ENCODE measurements at regions not wholly inside any gene's neighbourhood (a gene's known extent, or its start where the extent isn't known, plus 50 kb on each side); places are given as distances from the start of the nearest gene placed in this dataset.

GRCh38 chr6:140559458-140559857 is 1185.0 kb upstream of the CITED2 start:
- H3K36me3 Mint-ChIP-seq, result no peaks in the 10 kb centered on the region
- no peaks in the 10 kb centered on the region for H3K4me1 Mint-ChIP-seq
- no peaks in the 10 kb centered on the region for H3K36me3 ChIP-seq (ENCODE audit: control insufficient read depth in 2 of 2, extremely low read depth in 1 of 2, insufficient read depth in 1 of 2, low read length in 1 of 2)
- no peak for DNase-seq
- ChIA-PET CTCF (no interaction called here), POLR2A (no interaction called here)
- no peak overlapping the region for H3K4me3 Mint-ChIP-seq
- H3K4me3 ChIP-seq (ENCODE audit: control insufficient read depth in 1 of 2, extremely low read depth in 1 of 2, low read length in 1 of 2), result no peak overlapping the region
- no peaks in the 10 kb centered on the region for H3K27me3 ChIP-seq (replicated peaks in 1 of 2; ENCODE audit: control insufficient read depth in 2 of 2, extremely low read depth in 1 of 2, insufficient read depth in 2 of 2, low read length in 1 of 2)
- H3K4me1 ChIP-seq (ENCODE audit: control insufficient read depth in 1 of 2, extremely low read depth in 1 of 2, insufficient read depth in 2 of 2, low read length in 2 of 2), result no peaks in the 10 kb centered on the region
- no peak for ATAC-seq (replicated peaks in 1 of 4)
- no peak overlapping the region for H3K27ac ChIP-seq (ENCODE audit: low read length)
- H3K27me3 Mint-ChIP-seq, result no peaks in the 10 kb centered on the region
- no peaks in the 10 kb centered on the region for H3K9me3 Mint-ChIP-seq
- no peaks in the 10 kb centered on the region for H3K9me3 ChIP-seq
- H3K27ac Mint-ChIP-seq, result no peak overlapping the region

GRCh38 chr6:140554421-140554820 is 1180.0 kb upstream of the CITED2 start:
- Histone ChIP-seq H3K27ac (ENCODE audit: low read length) (no peak overlapping the region), H3K4me3 (ENCODE audit: control insufficient read depth in 1 of 2, extremely low read depth in 1 of 2, low read length in 1 of 2) (no peak overlapping the region), H3K27me3 (replicated peaks in 1 of 2; ENCODE audit: control insufficient read depth in 2 of 2, extremely low read depth in 1 of 2, insufficient read depth in 2 of 2, low read length in 1 of 2) (peaks cover 0 to 3% of the 10 kb centered on the region in 2 experiments), H3K4me1 (ENCODE audit: control insufficient read depth in 1 of 2, extremely low read depth in 1 of 2, insufficient read depth in 2 of 2, low read length in 2 of 2) (no peaks in the 10 kb centered on the region), H3K9me3 (no peaks in the 10 kb centered on the region), H3K36me3 (ENCODE audit: control insufficient read depth in 2 of 2, extremely low read depth in 1 of 2, insufficient read depth in 1 of 2, low read length in 1 of 2) (no peaks in the 10 kb centered on the region)
- Mint-ChIP-seq H3K4me1 (no peaks in the 10 kb centered on the region), H3K27ac (no peak overlapping the region), H3K27me3 (no peaks in the 10 kb centered on the region), H3K4me3 (no peak overlapping the region), H3K36me3 (no peaks in the 10 kb centered on the region), H3K9me3 (no peaks in the 10 kb centered on the region)
- no peak for ATAC-seq (replicated peaks in 1 of 4)
- 90% methylated on average over 1 of the region's 2 CpGs for WGBS (ENCODE audit: insufficient coverage)
- DNase-seq, result no peak
- ChIA-PET POLR2A (no interaction called here), CTCF (no interaction called here)

- Mint-ChIP-seq H3K27ac (no peak overlapping the region), H3K4me3 (no peak overlapping the region), H3K36me3 (no peaks in the 10 kb centered on the region), H3K27me3 (no peaks in the 10 kb centered on the region), H3K4me1 (no peaks in the 10 kb centered on the region), H3K9me3 (no peaks in the 10 kb centered on the region)
- ChIA-PET POLR2A (no interaction called here), CTCF (no interaction called here)
- Histone ChIP-seq H3K4me3 (ENCODE audit: control insufficient read depth in 1 of 2, extremely low read depth in 1 of 2, low read length in 1 of 2) (no peak overlapping the region), H3K27me3 (replicated peaks in 1 of 2; ENCODE audit: control insufficient read depth in 2 of 2, extremely low read depth in 1 of 2, insufficient read depth in 2 of 2, low read length in 1 of 2) (no peaks in the 10 kb centered on the region), H3K27ac (ENCODE audit: low read length) (no peak overlapping the region), H3K36me3 (ENCODE audit: control insufficient read depth in 2 of 2, extremely low read depth in 1 of 2, insufficient read depth in 1 of 2, low read length in 1 of 2) (no peaks in the 10 kb centered on the region), H3K9me3 (no peaks in the 10 kb centered on the region), H3K4me1 (ENCODE audit: control insufficient read depth in 1 of 2, extremely low read depth in 1 of 2, insufficient read depth in 2 of 2, low read length in 2 of 2) (no peaks in the 10 kb centered on the region)
- no peak for DNase-seq
- no CpG with 5 or more reads among the region's 1 CpG for WGBS (ENCODE audit: insufficient coverage)
- ATAC-seq (replicated peaks in 1 of 4), result no peak
These were observed 1173.9 kb upstream of the CITED2 start for GRCh38 chr6:140548366-140548765.

- Mint-ChIP-seq H3K9me3 (no peaks in the 10 kb centered on the region), H3K4me3 (no peak overlapping the region), H3K27me3 (no peaks in the 10 kb centered on the region), H3K4me1 (no peaks in the 10 kb centered on the region), H3K27ac (no peak overlapping the region), H3K36me3 (no peaks in the 10 kb centered on the region)
- DNase-seq, result no peak
- ChIA-PET POLR2A (no interaction called here), CTCF (no interaction called here)
- H3K4me1 ChIP-seq (ENCODE audit: control insufficient read depth in 1 of 2, extremely low read depth in 1 of 2, insufficient read depth in 2 of 2, low read length in 2 of 2), result no peaks in the 10 kb centered on the region
- no CpG with 5 or more reads among the region's 3 CpGs for WGBS (ENCODE audit: insufficient coverage)
- H3K27ac ChIP-seq (ENCODE audit: low read length), result no peak overlapping the region
- no peaks in the 10 kb centered on the region for H3K27me3 ChIP-seq (replicated peaks in 1 of 2; ENCODE audit: control insufficient read depth in 2 of 2, extremely low read depth in 1 of 2, insufficient read depth in 2 of 2, low read length in 1 of 2)
- no peak overlapping the region for H3K4me3 ChIP-seq (ENCODE audit: control insufficient read depth in 1 of 2, extremely low read depth in 1 of 2, low read length in 1 of 2)
- no peaks in the 10 kb centered on the region for H3K9me3 ChIP-seq
- ATAC-seq (replicated peaks in 1 of 4), result no peak
- H3K36me3 ChIP-seq (ENCODE audit: control insufficient read depth in 2 of 2, extremely low read depth in 1 of 2, insufficient read depth in 1 of 2, low read length in 1 of 2), result no peaks in the 10 kb centered on the region
These were observed 1172.2 kb upstream of the CITED2 start for GRCh38 chr6:140546640-140547039.

- H3K4me1 Mint-ChIP-seq, result no peaks in the 10 kb centered on the region
- no CpG with 5 or more reads among the region's 3 CpGs for WGBS (ENCODE audit: insufficient coverage)
- H3K9me3 Mint-ChIP-seq, result no peaks in the 10 kb centered on the region
- no peaks in the 10 kb centered on the region for H3K27me3 ChIP-seq (replicated peaks in 1 of 2; ENCODE audit: control insufficient read depth in 2 of 2, extremely low read depth in 1 of 2, insufficient read depth in 2 of 2, low read length in 1 of 2)
- H3K4me3 Mint-ChIP-seq, result no peak overlapping the region
- no peaks in the 10 kb centered on the region for H3K36me3 Mint-ChIP-seq
- H3K27ac Mint-ChIP-seq, result no peak overlapping the region
- no peaks in the 10 kb centered on the region for H3K9me3 ChIP-seq
- ATAC-seq (replicated peaks in 1 of 4), result no peak
- H3K27ac ChIP-seq (ENCODE audit: low read length), result no peak overlapping the region
- no peaks in the 10 kb centered on the region for H3K36me3 ChIP-seq (ENCODE audit: control insufficient read depth in 2 of 2, extremely low read depth in 1 of 2, insufficient read depth in 1 of 2, low read length in 1 of 2)
- peaks cover 0 to 2% of the 10 kb centered on the region in 2 donors for H3K27me3 Mint-ChIP-seq
- no peak for DNase-seq
- no peak overlapping the region for H3K4me3 ChIP-seq (ENCODE audit: control insufficient read depth in 1 of 2, extremely low read depth in 1 of 2, low read length in 1 of 2)
- CTCF ChIA-PET, result no interaction called here
- POLR2A ChIA-PET, result no interaction called here
- no peaks in the 10 kb centered on the region for H3K4me1 ChIP-seq (ENCODE audit: control insufficient read depth in 1 of 2, extremely low read depth in 1 of 2, insufficient read depth in 2 of 2, low read length in 2 of 2)
These were observed 1170.0 kb upstream of the CITED2 start for GRCh38 chr6:140544431-140544830.

GRCh38 chr6:140542863-140543262 is 1168.4 kb upstream of the CITED2 start:
- Histone ChIP-seq H3K4me1 (ENCODE audit: control insufficient read depth in 1 of 2, extremely low read depth in 1 of 2, insufficient read depth in 2 of 2, low read length in 2 of 2) (no peaks in the 10 kb centered on the region), H3K27me3 (replicated peaks in 1 of 2; ENCODE audit: control insufficient read depth in 2 of 2, extremely low read depth in 1 of 2, insufficient read depth in 2 of 2, low read length in 1 of 2) (no peaks in the 10 kb centered on the region), H3K36me3 (ENCODE audit: control insufficient read depth in 2 of 2, extremely low read depth in 1 of 2, insufficient read depth in 1 of 2, low read length in 1 of 2) (no peaks in the 10 kb centered on the region), H3K27ac (ENCODE audit: low read length) (no peak overlapping the region), H3K4me3 (ENCODE audit: control insufficient read depth in 1 of 2, extremely low read depth in 1 of 2, low read length in 1 of 2) (no peak overlapping the region), H3K9me3 (no peaks in the 10 kb centered on the region)
- Mint-ChIP-seq H3K27me3 (peaks cover 0 to 2% of the 10 kb centered on the region in 2 donors), H3K4me1 (no peaks in the 10 kb centered on the region), H3K36me3 (no peaks in the 10 kb centered on the region), H3K9me3 (no peaks in the 10 kb centered on the region), H3K27ac (no peak overlapping the region), H3K4me3 (no peak overlapping the region)
- CTCF ChIA-PET, result no interaction called here
- ATAC-seq (replicated peaks in 1 of 4) (no peak), DNase-seq (no peak)
- POLR2A ChIA-PET, result no interaction called here
- 76% methylated on average over 2 of the region's 3 CpGs for WGBS (ENCODE audit: insufficient coverage)

GRCh38 chr6:140541288-140541687 is 1166.8 kb upstream of the CITED2 start:
- H3K9me3 Mint-ChIP-seq, result no peaks in the 10 kb centered on the region
- Histone ChIP-seq H3K36me3 (ENCODE audit: control insufficient read depth in 2 of 2, extremely low read depth in 1 of 2, insufficient read depth in 1 of 2, low read length in 1 of 2) (no peaks in the 10 kb centered on the region), H3K4me3 (ENCODE audit: control insufficient read depth in 1 of 2, extremely low read depth in 1 of 2, low read length in 1 of 2) (no peak overlapping the region), H3K9me3 (no peaks in the 10 kb centered on the region), H3K27me3 (replicated peaks in 1 of 2; ENCODE audit: control insufficient read depth in 2 of 2, extremely low read depth in 1 of 2, insufficient read depth in 2 of 2, low read length in 1 of 2) (no peaks in the 10 kb centered on the region), H3K27ac (ENCODE audit: low read length) (no peak overlapping the region), H3K4me1 (ENCODE audit: control insufficient read depth in 1 of 2, extremely low read depth in 1 of 2, insufficient read depth in 2 of 2, low read length in 2 of 2) (no peaks in the 10 kb centered on the region)
- no peaks in the 10 kb centered on the region for H3K4me1 Mint-ChIP-seq
- no peak overlapping the region for H3K4me3 Mint-ChIP-seq
- ATAC-seq (replicated peaks in 1 of 4) (no peak), DNase-seq (no peak)
- H3K36me3 Mint-ChIP-seq, result no peaks in the 10 kb centered on the region
- WGBS (ENCODE audit: insufficient coverage), result no CpG with 5 or more reads among the region's 7 CpGs
- H3K27me3 Mint-ChIP-seq, result peaks cover 0 to 2% of the 10 kb centered on the region in 2 donors
- no peak overlapping the region for H3K27ac Mint-ChIP-seq
- CTCF ChIA-PET, result no interaction called here
- POLR2A ChIA-PET, result no interaction called here

Data from T-cell (primary cell).